GM21360 (cell line): ENCODE measurements at regions not wholly inside any gene's neighbourhood (a gene's known extent, or its start where the extent isn't known, plus 50 kb on each side); places are given as distances from the start of the nearest gene placed in this dataset.

ENCODE experiments used
- ATAC-seq: cut with Tn5 transposase; IDR thresholded peaks from one replicate; pipeline ENCODE4 v1.9.1; 2021; ENCODE audit warnings: mild to moderate bottlenecking, moderate library complexity; ENCODE audit not compliant: unreplicated experiment

DNA sequence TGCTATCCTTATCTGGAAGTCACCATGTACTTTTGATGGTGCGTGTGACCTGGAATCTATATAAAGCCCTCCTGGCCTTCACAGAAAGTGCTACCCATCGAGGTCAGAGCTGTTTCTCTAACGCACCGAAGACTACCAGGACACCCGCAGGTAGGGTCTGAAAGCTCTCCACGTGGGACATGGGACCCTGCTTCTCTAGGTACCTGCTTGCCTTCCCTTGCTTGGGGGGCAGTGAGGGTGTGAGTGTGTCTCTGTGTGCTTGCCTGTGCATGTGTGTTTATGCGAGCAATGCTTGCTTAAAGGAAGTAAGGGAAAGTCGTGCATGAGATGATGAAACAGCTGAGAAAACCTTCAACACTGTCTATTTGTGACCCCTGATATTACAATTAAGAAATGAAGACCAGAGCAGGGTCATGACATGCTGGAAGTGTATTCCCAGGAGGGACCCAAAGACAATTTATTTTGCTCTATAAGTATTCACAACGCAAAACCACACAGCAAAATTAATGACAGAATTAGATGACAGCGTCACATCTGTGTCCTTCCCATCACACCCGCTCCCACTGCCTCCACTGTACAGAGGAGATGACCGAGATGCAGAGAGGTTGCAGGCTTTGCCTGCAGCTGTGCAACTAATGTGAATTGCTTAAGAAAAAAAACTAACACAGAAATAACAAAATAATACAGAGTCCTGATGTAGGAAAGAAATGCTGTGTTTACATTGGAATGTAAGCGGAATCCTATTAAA is 76.4 kb upstream of the HELT start:
- ATAC-seq, result no peak

- ATAC-seq, result no peak
Measured at GRCh38 chr4:184942444-184943425, 75.6 kb upstream of the HELT start.

DNA sequence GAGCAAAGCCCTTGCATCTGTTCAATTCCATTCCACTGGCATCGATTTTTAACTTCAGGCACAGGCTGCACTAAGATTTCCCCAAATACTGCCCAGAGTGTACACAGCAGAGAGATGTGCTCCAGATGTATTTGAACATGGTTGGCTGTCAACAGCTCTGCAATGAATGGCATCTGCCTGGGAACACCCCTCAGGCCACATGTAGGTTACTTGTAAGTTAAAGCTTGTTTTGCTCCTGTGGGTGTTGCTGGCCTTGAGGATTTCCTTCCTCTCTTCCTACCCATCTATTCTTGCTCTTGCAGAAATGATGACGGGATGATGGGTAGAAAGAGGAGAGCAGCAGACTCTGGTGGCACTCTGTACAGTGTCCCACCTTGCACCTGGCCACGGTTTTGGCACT is 69.3 kb upstream of the HELT start:
- ATAC-seq, result no peak

GRCh38 chr4:184950117-184950830 is 68.0 kb upstream of the HELT start:
- ATAC-seq, result no peak

DNA sequence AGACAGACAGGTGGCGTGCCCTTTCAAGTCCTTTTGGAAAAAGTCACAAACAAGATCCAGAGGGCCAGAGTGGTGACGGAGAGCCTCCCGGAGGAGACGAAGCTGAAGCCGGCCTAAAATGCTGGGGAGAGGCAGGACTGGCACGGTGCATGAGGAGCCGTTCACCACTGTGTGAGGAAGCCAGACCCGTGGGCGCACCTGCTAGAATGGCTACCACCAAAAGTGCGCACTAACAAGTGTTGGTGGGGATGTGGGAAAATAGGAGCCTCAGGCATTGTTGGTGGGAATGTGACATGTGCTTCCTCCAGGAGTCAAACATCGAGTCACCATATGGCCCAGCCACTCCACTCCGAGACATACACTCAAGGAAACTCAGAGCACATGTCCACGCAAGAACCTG is 67.4 kb upstream of the HELT start:
- no peak for ATAC-seq

DNA sequence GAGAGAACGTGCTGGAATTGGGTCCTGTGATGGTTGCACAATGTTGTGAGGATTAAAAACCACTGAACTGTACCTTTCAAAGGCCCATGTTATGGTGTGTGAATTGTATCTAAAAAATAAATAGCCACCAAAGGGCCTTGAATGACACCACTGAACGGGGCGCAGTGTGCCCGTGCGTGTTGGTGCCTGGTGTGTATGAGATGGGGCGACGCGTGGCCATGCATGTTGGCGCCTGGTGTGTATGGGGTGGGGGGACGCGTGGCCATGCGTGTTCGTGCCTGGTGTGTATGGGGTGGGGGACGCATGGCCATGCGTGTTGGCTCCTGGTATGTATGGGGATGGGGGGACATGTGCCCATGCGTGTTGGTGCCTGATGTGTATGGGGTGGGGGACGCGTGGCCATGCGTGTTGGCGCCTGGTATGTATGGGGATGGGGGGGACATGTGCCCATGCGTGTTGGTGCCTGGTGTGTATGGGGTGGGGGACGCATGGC is 66.6 kb upstream of the HELT start:
- ATAC-seq, result no peak

DNA sequence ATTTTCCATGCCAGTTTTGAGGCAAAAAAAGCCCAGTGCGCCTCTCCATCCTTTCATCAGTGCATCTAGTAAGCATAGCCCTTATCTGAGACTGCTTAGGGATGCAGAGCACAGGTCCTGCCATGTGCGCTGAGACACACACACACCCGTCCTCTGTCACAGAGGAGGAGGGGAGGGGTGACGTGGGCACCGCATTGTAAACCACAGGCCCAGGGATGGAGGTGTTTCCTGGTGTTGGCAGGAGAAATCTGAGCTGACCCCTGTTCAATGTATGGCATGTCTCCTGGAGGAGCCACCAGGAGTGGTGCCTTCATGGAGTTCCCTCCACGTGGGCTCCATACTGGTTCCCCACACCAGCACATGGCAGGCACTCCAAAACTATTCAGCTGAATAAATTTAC is 65.8 kb upstream of the HELT start:
- ATAC-seq, result no peak

GRCh38 chr4:184953421-184953945 is 64.8 kb upstream of the HELT start:
- no peak for ATAC-seq

DNA sequence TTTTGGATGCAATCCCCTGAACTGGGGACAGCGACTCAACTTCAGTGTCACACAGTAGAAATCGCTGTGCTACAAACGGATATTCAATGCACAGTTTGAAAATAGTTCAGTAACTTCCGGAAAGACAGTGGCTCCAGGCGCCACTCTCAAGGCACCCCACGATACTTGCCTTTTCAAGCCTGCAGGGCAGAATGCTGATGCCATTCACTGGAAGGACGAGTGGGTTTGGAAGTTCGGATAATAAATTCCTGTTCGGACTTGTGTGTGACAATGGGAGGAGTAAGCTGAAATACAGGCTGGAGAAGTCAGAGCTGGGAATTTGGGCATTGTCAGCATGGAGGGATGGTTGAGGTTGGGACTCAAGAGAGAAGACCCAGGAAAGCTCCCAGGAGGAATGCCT is 64.3 kb upstream of the HELT start:
- ATAC-seq, result no peak

GRCh38 chr4:184954482-184954881 is 63.8 kb upstream of the HELT start:
- no peak for ATAC-seq

DNA sequence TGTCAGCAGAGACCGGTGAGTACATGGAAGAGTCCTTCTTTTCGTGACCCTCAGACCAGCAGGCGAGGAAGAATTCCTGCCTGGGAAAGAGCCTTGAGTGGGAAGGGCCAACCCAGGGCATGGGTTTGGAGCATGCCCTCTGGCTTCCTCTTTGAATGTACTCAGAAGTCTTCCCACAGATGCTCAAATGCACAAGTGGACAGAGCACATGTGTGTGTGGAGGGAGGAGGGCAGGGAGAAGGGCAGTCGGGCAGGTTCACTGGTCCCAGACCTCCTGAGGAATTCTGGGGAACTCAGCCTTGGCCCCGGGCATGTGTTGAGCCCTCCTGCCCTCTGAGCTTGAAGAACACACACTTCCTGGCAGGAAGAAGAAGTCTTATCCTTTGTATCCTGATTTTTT is 63.2 kb upstream of the HELT start:
- ATAC-seq, result no peak

GRCh38 chr4:184955636-184956035 is 62.7 kb upstream of the HELT start:
- peak; percentile 80 for ATAC-seq

DNA sequence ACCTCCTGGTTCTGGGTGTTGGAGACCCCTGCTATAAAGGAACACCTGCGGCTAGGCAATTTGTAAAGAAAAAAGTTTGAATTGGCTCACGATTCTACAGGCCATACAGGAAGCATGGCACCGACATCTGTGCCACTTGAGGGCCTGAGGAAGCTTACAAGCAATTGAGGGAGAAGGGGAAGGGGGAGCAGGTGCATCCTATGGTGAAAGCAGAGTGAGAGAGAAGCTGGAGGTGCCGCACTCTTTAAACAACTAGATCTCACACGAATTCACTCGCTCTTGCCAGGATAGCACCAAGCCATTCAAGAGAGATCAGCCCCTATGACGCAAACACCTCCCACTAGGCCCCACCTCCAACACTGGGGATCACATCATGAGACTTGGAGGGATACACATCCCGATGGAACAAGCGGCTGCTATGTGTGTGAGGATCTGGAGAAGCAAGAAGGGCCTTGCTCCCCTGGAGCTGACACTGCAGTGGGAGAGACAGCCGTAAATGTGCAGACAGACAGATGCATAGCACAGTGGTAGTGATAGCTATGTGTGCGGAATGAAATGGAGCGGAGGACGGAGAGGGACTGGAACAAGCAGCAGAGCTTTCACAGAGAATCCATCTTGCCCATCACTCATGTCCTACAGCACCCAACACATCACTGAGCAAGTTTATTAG is 60.7 kb upstream of the HELT start:
- ATAC-seq, result no peak

GRCh38 chr4:184958127-184958922 is 60.0 kb upstream of the HELT start:
- ATAC-seq, result no peak

- no peak for ATAC-seq
Measured at GRCh38 chr4:184958923-184959210, 59.4 kb upstream of the HELT start.

DNA sequence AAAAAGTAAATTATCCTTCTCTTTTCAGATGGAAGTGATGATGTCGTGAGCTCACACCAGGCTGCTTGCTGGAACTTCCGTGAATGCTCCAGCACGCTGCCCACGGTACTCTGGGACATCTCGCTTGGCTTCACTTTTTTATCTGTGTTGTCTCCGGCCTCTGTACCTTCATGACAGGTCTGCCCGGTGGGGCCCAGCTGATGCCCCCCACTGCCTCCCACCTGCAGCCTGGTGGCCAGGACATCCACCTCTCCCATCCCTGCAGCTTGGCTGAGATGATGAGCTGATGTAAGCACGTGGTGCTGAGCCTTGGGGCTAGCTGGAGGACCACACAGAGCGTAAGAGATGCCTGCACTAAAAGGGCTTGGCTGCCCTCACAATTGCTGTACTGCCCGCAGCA is 59.0 kb upstream of the HELT start:
- ATAC-seq, result no peak

DNA sequence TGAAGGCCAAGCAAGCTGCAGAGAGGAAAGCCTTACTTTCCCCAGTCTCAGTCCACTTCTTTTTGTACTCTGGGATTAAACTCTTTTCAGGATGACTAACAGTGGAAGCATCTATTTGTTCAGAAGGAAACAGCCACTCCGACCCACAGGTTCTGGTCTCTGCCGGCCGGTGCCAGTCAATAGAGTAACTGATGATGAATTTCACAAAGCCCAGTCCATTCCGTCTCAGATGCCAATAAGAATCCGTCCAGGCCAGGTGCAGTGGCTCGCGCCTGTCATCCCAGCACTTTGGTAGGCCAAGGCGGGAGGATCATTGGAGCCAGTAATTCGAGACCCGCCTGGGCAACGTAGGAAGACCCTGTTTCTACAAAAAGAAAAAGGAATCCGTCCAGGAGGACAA is 58.5 kb upstream of the HELT start:
- no peak for ATAC-seq

DNA sequence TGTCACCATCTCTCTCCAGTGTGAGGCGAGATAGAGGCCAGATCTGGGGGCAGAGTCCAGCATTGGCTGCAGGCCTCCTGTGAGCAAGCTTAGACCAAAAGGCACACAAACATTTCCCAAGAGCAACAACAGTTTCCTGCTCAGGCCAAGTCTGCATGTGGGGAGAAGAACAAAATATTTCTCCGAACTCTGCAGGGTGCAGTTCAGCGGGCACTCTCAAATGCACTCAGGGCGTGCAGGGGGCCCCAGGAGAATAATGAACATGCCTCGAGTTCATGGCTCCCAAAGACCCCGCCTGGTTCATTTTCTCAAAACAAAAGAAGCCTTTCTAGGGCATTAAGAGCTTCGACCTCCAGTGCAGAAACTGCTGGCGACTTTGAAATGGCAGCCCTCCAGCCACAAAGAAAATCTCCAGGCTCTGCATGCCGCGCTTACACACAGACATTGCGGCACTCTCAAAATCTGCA is 57.8 kb upstream of the HELT start:
- ATAC-seq, result no peak

GRCh38 chr4:184961660-184962059 is 56.6 kb upstream of the HELT start:
- ATAC-seq, result no peak

DNA sequence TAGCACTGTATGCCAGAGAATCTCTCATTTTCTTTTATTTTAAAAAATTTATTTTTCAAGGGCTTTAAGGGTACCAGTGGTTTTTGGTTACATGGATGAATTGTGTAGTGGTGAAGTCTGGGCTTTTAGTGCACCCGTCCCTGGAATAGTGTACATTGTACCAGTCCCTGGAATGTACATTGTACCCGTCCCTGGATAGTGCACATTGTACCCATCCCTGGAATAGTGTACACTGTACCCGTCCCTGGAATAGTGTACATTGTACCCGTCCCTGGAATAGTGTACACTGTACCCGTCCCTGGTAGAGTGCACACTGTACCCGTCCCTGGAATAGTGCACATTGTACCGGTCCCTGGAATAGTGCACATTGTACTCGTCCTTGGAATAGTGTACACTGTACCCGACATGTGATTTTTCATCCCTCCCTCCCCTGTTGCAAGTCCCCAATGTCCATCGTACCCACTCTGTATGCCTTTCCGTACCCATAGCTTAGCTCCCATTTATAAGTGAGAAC is 56.1 kb upstream of the HELT start:
- ATAC-seq, result no peak
